SW 1271 (cell line): ENCODE measurements at regions not wholly inside any gene's neighbourhood (a gene's known extent, or its start where the extent isn't known, plus 50 kb on each side); places are given as distances from the start of the nearest gene placed in this dataset.
"Not testable (repeated sequence)": the region's sequence is repeated elsewhere in the genome, so short reads cannot be mapped to it uniquely, and the experiment has no call there.

Experiments
- DNase-seq, 2 experiments: peaks; one replicate each; lab custom pipeline; 2025; lab: John Stamatoyannopoulos, UW

- DNase-seq, result not testable (repeated sequence)
Measured at GRCh38 chr2:193170981-193171380, 976.2 kb upstream of the TMEFF2 start.

GRCh38 chr2:193156480-193156879 lies 961.7 kb upstream of the TMEFF2 start:
- DNase-seq, result no peak

- DNase-seq, result no peak
Measured at GRCh38 chr2:193154076-193154475, 959.3 kb upstream of the TMEFF2 start.

- no peak for DNase-seq
Measured at GRCh38 chr2:193153576-193153975, 958.8 kb upstream of the TMEFF2 start.

- not testable (repeated sequence) for DNase-seq
Measured at GRCh38 chr2:193142467-193142866, 947.7 kb upstream of the TMEFF2 start.

GRCh38 chr2:193141998-193142397 lies 947.3 kb upstream of the TMEFF2 start:
- no peak for DNase-seq

GRCh38 chr2:193140895-193141294 lies 946.2 kb upstream of the TMEFF2 start:
- DNase-seq, result not testable (repeated sequence)

GRCh38 chr2:193124815-193125214 lies 930.1 kb upstream of the TMEFF2 start:
- DNase-seq, result no peak

GRCh38 chr2:193114827-193115226 lies 920.1 kb upstream of the TMEFF2 start:
- DNase-seq, result no peak

GRCh38 chr2:193112986-193113385 lies 918.3 kb upstream of the TMEFF2 start:
- no peak for DNase-seq

- no peak for DNase-seq
Measured at GRCh38 chr2:193103064-193103463, 908.3 kb upstream of the TMEFF2 start.

GRCh38 chr2:193101591-193101990 lies 906.9 kb upstream of the TMEFF2 start:
- no peak for DNase-seq

- DNase-seq, result no peak
Measured at GRCh38 chr2:193088026-193088425, 893.3 kb upstream of the TMEFF2 start.

- no peak for DNase-seq
Measured at GRCh38 chr2:193076995-193077394, 882.3 kb upstream of the TMEFF2 start.

- no peak for DNase-seq
Measured at GRCh38 chr2:193074933-193075332, 880.2 kb upstream of the TMEFF2 start.

- DNase-seq, result no peak
Measured at GRCh38 chr2:193072647-193073046, 877.9 kb upstream of the TMEFF2 start.

- DNase-seq, result not testable (repeated sequence)
Measured at GRCh38 chr2:193025556-193025955, 830.8 kb upstream of the TMEFF2 start.

GRCh38 chr2:193024791-193025190 lies 830.1 kb upstream of the TMEFF2 start:
- DNase-seq, result no peak

- DNase-seq, result no peak
Measured at GRCh38 chr2:193011870-193012269, 817.1 kb upstream of the TMEFF2 start.

- no peak for DNase-seq
Measured at GRCh38 chr2:192993059-192993458, 798.3 kb upstream of the TMEFF2 start.

- DNase-seq, result no peak
Measured at GRCh38 chr2:192983173-192983572, 788.4 kb upstream of the TMEFF2 start.

- DNase-seq, result no peak
Measured at GRCh38 chr2:192978395-192978794, 783.7 kb upstream of the TMEFF2 start.

GRCh38 chr2:192971981-192972380 lies 777.2 kb upstream of the TMEFF2 start:
- no peak for DNase-seq

- no peak for DNase-seq
Measured at GRCh38 chr2:192969055-192969454, 774.3 kb upstream of the TMEFF2 start.

- DNase-seq, result no peak
Measured at GRCh38 chr2:192960945-192961344, 766.2 kb upstream of the TMEFF2 start.
